ENCODE measurements at regions not wholly inside any gene's neighbourhood (a gene's known extent, or its start where the extent isn't known, plus 50 kb on each side); places are given as distances from the start of the nearest gene placed in this dataset.

- FAIRE-seq = no peak
Observed at GRCh38 chr10:4064489-4064888, 279.5 kb upstream of the KLF6 start.

GRCh38 chr10:4063717-4064116 is 278.7 kb upstream of the KLF6 start:
- no peak for FAIRE-seq

- no peak for FAIRE-seq
Observed at GRCh38 chr10:4062751-4063150, 277.7 kb upstream of the KLF6 start.

GRCh38 chr10:4062072-4062471 is 277.1 kb upstream of the KLF6 start:
- no peak for FAIRE-seq

GRCh38 chr10:4061441-4061951 is 276.5 kb upstream of the KLF6 start:
- no peak for FAIRE-seq

GRCh38 chr10:4059471-4060138 is 274.6 kb upstream of the KLF6 start:
- FAIRE-seq = no peak

- FAIRE-seq = no peak
Observed at GRCh38 chr10:4058514-4059029, 273.6 kb upstream of the KLF6 start.

- no peak for FAIRE-seq
Observed at GRCh38 chr10:4057725-4058513, 272.9 kb upstream of the KLF6 start.

- FAIRE-seq = no peak
Observed at GRCh38 chr10:4057021-4057420, 272.0 kb upstream of the KLF6 start.

- no peak for FAIRE-seq
Observed at GRCh38 chr10:4054656-4055435, 269.8 kb upstream of the KLF6 start.

GRCh38 chr10:4053940-4054339 is 268.9 kb upstream of the KLF6 start:
- no peak for FAIRE-seq

GRCh38 chr10:4051641-4052151 is 266.7 kb upstream of the KLF6 start:
- no peak for FAIRE-seq

- no peak for FAIRE-seq
Observed at GRCh38 chr10:4051011-4051640, 266.1 kb upstream of the KLF6 start.

- FAIRE-seq = no peak
Observed at GRCh38 chr10:4050061-4050460, 265.1 kb upstream of the KLF6 start.

GRCh38 chr10:4049348-4049747 is 264.3 kb upstream of the KLF6 start:
- FAIRE-seq = no peak

- FAIRE-seq = no peak
Observed at GRCh38 chr10:4048236-4048864, 263.3 kb upstream of the KLF6 start.

- FAIRE-seq = no peak
Observed at GRCh38 chr10:4046712-4047354, 261.8 kb upstream of the KLF6 start.

GRCh38 chr10:4046030-4046429 is 261.0 kb upstream of the KLF6 start:
- no peak for FAIRE-seq

- no peak for FAIRE-seq
Observed at GRCh38 chr10:4043897-4044665, 259.1 kb upstream of the KLF6 start.

- no peak for FAIRE-seq
Observed at GRCh38 chr10:4041635-4042034, 256.6 kb upstream of the KLF6 start.

- FAIRE-seq = no peak
Observed at GRCh38 chr10:4038000-4038399, 253.0 kb upstream of the KLF6 start.
